Fibroblast of peridontal ligament (primary cell): ENCODE measurements at regions not wholly inside any gene's neighbourhood (a gene's known extent, or its start where the extent isn't known, plus 50 kb on each side); places are given as distances from the start of the nearest gene placed in this dataset.

Source experiments
- DNase-seq: peaks from one replicate; pipeline ENCODE4 v3.0.0-alpha.2; 2010; ENCODE audit errors: extremely low read depth

GRCh38 chr12:45102818-45103217 is 51.9 kb upstream of the DBX2 start:
- DNase-seq = no peak

- no peak for DNase-seq
Measured at GRCh38 chr12:45105996-45106395, 55.1 kb upstream of the DBX2 start.

- no peak for DNase-seq
Measured at GRCh38 chr12:45112306-45112705, 61.4 kb upstream of the DBX2 start.

GRCh38 chr12:45121224-45121623 is 70.3 kb upstream of the DBX2 start:
- no peak for DNase-seq

GRCh38 chr12:45122768-45123380 is 72.0 kb upstream of the DBX2 start:
- DNase-seq = peak; percentile 43

GRCh38 chr12:45124485-45125155 is 73.7 kb upstream of the DBX2 start:
- DNase-seq = no peak

- no peak for DNase-seq
Measured at GRCh38 chr12:45125997-45126396, 75.1 kb upstream of the DBX2 start.

GRCh38 chr12:45128637-45129036 is 77.7 kb upstream of the DBX2 start:
- DNase-seq = no peak

GRCh38 chr12:45130881-45131281 is 80.0 kb upstream of the DBX2 start:
- peak; percentile 76 for DNase-seq

- no peak for DNase-seq
Measured at GRCh38 chr12:45131506-45131905, 80.6 kb upstream of the DBX2 start.

- DNase-seq = no peak
Measured at GRCh38 chr12:45138609-45139008, 77.3 kb upstream of the ANO6 start.

- DNase-seq = no peak
Measured at GRCh38 chr12:45148006-45148405, 67.9 kb upstream of the ANO6 start.

- DNase-seq = no peak
Measured at GRCh38 chr12:45148619-45149018, 67.3 kb upstream of the ANO6 start.

- DNase-seq = no peak
Measured at GRCh38 chr12:45165284-45165683, 50.6 kb upstream of the ANO6 start.

GRCh38 chr12:45166056-45166455 is 49.8 kb upstream of the ANO6 start:
- peak; percentile 73 for DNase-seq
